C4-2B (cell line): ENCODE measurements at regions not wholly inside any gene's neighbourhood (a gene's known extent, or its start where the extent isn't known, plus 50 kb on each side); places are given as distances from the start of the nearest gene placed in this dataset.

Experiments
- ZFX ChIP-seq: fragments of 450-650 bp; IDR thresholded peaks from 2 replicates; pipeline ENCODE4 v1.6.1; 2017
- TF ChIP-seq, protein P1 (sequence below): fragments of 450-650 bp; conservative IDR thresholded peaks from 2 replicates; pipeline ENCODE4 v1.5.1; 2017; ENCODE audit warnings: mild to moderate bottlenecking

DNA sequence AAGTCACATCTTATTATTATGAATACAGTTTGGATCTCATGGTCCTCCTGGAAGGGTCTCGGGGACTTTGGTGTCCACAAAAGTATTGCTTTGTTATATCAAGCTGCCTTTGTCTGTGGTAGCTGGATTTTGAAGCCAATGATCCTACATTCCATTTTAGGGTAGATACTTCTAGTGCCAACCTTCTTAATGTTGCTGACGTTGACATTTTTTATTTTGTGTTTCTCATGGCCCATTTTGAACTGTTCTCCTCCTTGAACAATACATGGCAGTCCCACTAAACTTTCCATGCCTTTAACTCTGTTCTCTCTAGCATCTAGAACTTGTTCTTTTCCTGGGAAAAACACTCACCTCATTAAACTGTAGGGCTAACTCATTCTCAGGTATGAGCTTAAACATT, 425.8 kb downstream of the KCTD16 start:
- TF ChIP-seq, protein P1, sequence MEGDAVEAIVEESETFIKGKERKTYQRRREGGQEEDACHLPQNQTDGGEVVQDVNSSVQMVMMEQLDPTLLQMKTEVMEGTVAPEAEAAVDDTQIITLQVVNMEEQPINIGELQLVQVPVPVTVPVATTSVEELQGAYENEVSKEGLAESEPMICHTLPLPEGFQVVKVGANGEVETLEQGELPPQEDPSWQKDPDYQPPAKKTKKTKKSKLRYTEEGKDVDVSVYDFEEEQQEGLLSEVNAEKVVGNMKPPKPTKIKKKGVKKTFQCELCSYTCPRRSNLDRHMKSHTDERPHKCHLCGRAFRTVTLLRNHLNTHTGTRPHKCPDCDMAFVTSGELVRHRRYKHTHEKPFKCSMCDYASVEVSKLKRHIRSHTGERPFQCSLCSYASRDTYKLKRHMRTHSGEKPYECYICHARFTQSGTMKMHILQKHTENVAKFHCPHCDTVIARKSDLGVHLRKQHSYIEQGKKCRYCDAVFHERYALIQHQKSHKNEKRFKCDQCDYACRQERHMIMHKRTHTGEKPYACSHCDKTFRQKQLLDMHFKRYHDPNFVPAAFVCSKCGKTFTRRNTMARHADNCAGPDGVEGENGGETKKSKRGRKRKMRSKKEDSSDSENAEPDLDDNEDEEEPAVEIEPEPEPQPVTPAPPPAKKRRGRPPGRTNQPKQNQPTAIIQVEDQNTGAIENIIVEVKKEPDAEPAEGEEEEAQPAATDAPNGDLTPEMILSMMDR: no peak
- TF ChIP-seq ZFX: no peak
